ENCODE measurements at regions not wholly inside any gene's neighbourhood (a gene's known extent, or its start where the extent isn't known, plus 50 kb on each side); places are given as distances from the start of the nearest gene placed in this dataset.
"Not testable (repeated sequence)": the region's sequence is repeated elsewhere in the genome, so short reads cannot be mapped to it uniquely, and the experiment has no call there.

- TF ChIP-seq CTCF (IDR thresholded peaks at IDR 0.05; ENCODE audit: borderline replicate concordance, insufficient read depth, low read depth, low read length) = no peak
- no peak overlapping the region for H3K4me3 ChIP-seq (ENCODE audit: low read depth, low read length)
These were observed 136.0 kb downstream of the LMLN start for GRCh38 chr3:198096015-198096414.

GRCh38 chr3:198097048-198097447, 137.0 kb downstream of the LMLN start:
- no peak overlapping the region for H3K4me3 ChIP-seq (ENCODE audit: low read depth, low read length)
- TF ChIP-seq CTCF (IDR thresholded peaks at IDR 0.05; ENCODE audit: borderline replicate concordance, insufficient read depth, low read depth, low read length) = no peak

GRCh38 chr3:198098661-198099081, 138.7 kb downstream of the LMLN start:
- H3K4me3 ChIP-seq (ENCODE audit: low read depth, low read length) = not testable (repeated sequence)

- not testable (repeated sequence) for H3K4me3 ChIP-seq (ENCODE audit: low read depth, low read length)
These were observed 143.1 kb downstream of the LMLN start for GRCh38 chr3:198103070-198103469.

- H3K4me3 ChIP-seq (ENCODE audit: low read depth, low read length) = no peak overlapping the region
- TF ChIP-seq CTCF (IDR thresholded peaks at IDR 0.05; ENCODE audit: borderline replicate concordance, insufficient read depth, low read depth, low read length) = no peak
These were observed 146.2 kb downstream of the LMLN start for GRCh38 chr3:198106265-198106664.

GRCh38 chr3:198107840-198108734, 148.1 kb downstream of the LMLN start:
- no peak for TF ChIP-seq CTCF (IDR thresholded peaks at IDR 0.05; ENCODE audit: borderline replicate concordance, insufficient read depth, low read depth, low read length)

GRCh38 chr3:198109883-198110282, 149.9 kb downstream of the LMLN start:
- no peak overlapping the region for H3K4me3 ChIP-seq (ENCODE audit: low read depth, low read length)
- no peak for TF ChIP-seq CTCF (IDR thresholded peaks at IDR 0.05; ENCODE audit: borderline replicate concordance, insufficient read depth, low read depth, low read length)

More at GRCh38 chr3:198107840-198108734, 148.1 kb downstream of the LMLN start:
- H3K4me3 ChIP-seq (ENCODE audit: low read depth, low read length) = no peak overlapping the region

- TF ChIP-seq CTCF (IDR thresholded peaks at IDR 0.05; ENCODE audit: borderline replicate concordance, insufficient read depth, low read depth, low read length) = no peak
- H3K4me3 ChIP-seq (ENCODE audit: low read depth, low read length) = no peak overlapping the region
These were observed 152.0 kb downstream of the LMLN start for GRCh38 chr3:198112031-198112430.

All from GM12875 (cell line).